ENCODE measurements at regions not wholly inside any gene's neighbourhood (a gene's known extent, or its start where the extent isn't known, plus 50 kb on each side); places are given as distances from the start of the nearest gene placed in this dataset.
"Not testable (repeated sequence)": the region's sequence is repeated elsewhere in the genome, so short reads cannot be mapped to it uniquely, and the experiment has no call there.

GRCh38 chr18:41693008-41693407 is 262.0 kb upstream of the PIK3C3 start:
- no peak for DNase-seq (ENCODE audit: low spot score)

GRCh38 chr18:41690332-41691127 is 264.5 kb upstream of the PIK3C3 start:
- DNase-seq (ENCODE audit: low spot score), result no peak

GRCh38 chr18:41687138-41687537 is 267.9 kb upstream of the PIK3C3 start:
- no peak for DNase-seq (ENCODE audit: low spot score)

- DNase-seq (ENCODE audit: low spot score), result no peak
These were observed 273.7 kb upstream of the PIK3C3 start for GRCh38 chr18:41681138-41681880.

- DNase-seq (ENCODE audit: low spot score), result no peak
These were observed 280.5 kb upstream of the PIK3C3 start for GRCh38 chr18:41674506-41674905.

GRCh38 chr18:41666231-41666630 is 288.8 kb upstream of the PIK3C3 start:
- DNase-seq (ENCODE audit: low spot score), result no peak

- no peak for DNase-seq (ENCODE audit: low spot score)
These were observed 289.8 kb upstream of the PIK3C3 start for GRCh38 chr18:41665210-41665609.

GRCh38 chr18:41660654-41661053 is 294.4 kb upstream of the PIK3C3 start:
- DNase-seq (ENCODE audit: low spot score), result no peak

- no peak for DNase-seq (ENCODE audit: low spot score)
These were observed 295.4 kb upstream of the PIK3C3 start for GRCh38 chr18:41659438-41660130.

GRCh38 chr18:41657189-41657588 is 297.8 kb upstream of the PIK3C3 start:
- no peak for DNase-seq (ENCODE audit: low spot score)

GRCh38 chr18:41655074-41655473 is 300.0 kb upstream of the PIK3C3 start:
- no peak for DNase-seq (ENCODE audit: low spot score)

GRCh38 chr18:41647914-41648313 is 307.1 kb upstream of the PIK3C3 start:
- DNase-seq (ENCODE audit: low spot score), result no peak

GRCh38 chr18:41646915-41647620 is 308.0 kb upstream of the PIK3C3 start:
- DNase-seq (ENCODE audit: low spot score), result no peak

GRCh38 chr18:41645589-41646360 is 309.3 kb upstream of the PIK3C3 start:
- DNase-seq (ENCODE audit: low spot score), result no peak

GRCh38 chr18:41644466-41644865 is 310.6 kb upstream of the PIK3C3 start:
- DNase-seq (ENCODE audit: low spot score), result no peak

- DNase-seq (ENCODE audit: low spot score), result no peak
These were observed 311.6 kb upstream of the PIK3C3 start for GRCh38 chr18:41643427-41643826.

- DNase-seq (ENCODE audit: low spot score), result no peak
These were observed 312.3 kb upstream of the PIK3C3 start for GRCh38 chr18:41642756-41643155.

- DNase-seq (ENCODE audit: low spot score), result no peak
These were observed 315.8 kb upstream of the PIK3C3 start for GRCh38 chr18:41639218-41639617.

GRCh38 chr18:41631723-41632285 is 323.2 kb upstream of the PIK3C3 start:
- DNase-seq (ENCODE audit: low spot score), result not testable (repeated sequence)

- DNase-seq (ENCODE audit: low spot score), result no peak
These were observed 324.7 kb upstream of the PIK3C3 start for GRCh38 chr18:41630232-41630886.

- no peak for DNase-seq (ENCODE audit: low spot score)
These were observed 330.6 kb upstream of the PIK3C3 start for GRCh38 chr18:41624460-41624859.

All from CD4-positive, alpha-beta T cell treated with Interleukin-15 for 4 hours (primary cell).